UCSD-AML1 (cell line): ENCODE measurements at regions not wholly inside any gene's neighbourhood (a gene's known extent, or its start where the extent isn't known, plus 50 kb on each side); places are given as distances from the start of the nearest gene placed in this dataset.

Experiments
- DNase-seq: peaks from one replicate; lab custom pipeline; 2025; ENCODE audit not compliant: unreplicated experiment; lab: John Stamatoyannopoulos, UW

DNA sequence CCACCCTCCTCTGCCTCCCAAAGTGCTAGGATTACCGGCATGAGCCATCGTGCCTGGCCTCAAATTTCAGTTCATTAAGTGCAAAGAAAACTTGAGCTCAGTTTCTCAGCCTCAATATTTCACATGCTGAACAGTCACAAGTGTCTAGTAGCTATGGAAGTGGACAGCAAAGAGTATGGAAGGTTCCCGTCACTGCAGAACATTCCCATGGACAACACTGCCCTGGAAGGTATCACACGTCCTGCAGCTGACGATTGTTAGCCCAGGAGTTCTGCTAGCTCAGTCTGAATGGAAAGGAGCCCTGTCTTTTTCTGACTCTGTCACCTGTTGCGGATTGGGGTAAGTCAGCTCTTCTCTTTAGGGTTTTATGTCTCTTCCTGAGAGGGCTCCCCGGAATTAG lies 86.2 kb upstream of the PTPRM start:
- DNase-seq, result no peak

DNA sequence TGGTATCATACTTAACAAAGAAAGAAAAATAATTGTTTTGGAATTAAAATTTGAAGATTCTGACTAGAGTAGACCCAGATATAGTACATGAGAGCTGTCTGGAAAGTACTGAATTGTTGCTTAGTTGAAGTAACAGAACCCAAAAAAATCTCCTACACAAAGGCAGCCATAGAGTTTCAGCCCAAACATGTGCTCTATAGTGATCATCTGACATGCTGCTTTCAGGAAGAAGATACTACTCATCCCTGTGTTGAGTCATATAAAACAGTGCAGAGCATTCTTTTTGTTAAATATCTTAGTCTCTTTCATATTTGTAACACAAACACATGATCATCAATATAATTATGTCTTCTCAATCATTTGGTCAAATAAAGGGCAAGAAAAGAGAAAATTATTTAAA lies 84.8 kb upstream of the PTPRM start:
- DNase-seq, result no peak

DNA sequence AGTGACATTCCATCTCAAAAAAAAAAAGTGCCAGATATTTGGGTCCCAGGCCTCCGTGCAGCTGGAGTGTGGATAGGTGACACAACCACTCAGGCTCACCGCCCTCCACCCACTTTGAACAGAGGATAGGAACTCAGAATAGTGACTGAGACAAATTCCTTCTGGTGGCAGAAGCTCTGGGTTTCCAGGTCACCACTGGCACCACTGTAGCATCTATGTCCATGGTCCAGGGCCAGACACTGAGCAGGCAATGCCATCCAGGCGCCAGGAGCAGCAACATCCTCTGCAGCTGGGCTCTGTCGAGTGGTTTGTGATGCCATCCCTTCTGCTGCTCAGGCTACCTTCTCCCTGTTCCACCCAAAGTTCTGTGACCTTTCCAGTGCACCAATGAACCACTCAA lies 81.5 kb upstream of the PTPRM start:
- no peak for DNase-seq

DNA sequence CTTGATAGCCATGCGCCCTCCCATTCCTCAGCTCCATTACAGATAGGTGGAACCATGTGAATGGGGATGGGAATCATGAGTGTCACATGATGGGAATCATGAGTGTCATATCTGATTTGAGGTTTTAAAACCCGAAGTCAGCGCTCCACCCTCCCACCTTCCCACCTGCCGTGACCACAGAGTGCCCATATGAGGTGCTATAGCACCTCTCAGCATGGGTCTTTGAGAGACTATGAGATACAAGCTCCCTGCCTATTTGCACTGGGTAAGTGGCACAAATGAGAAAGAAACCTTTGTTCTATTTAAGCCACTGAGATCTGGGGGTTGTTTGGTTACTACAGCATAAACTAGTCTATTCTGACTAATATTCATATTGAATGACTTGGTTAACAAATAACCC lies 78.5 kb upstream of the PTPRM start:
- DNase-seq, result no peak

DNA sequence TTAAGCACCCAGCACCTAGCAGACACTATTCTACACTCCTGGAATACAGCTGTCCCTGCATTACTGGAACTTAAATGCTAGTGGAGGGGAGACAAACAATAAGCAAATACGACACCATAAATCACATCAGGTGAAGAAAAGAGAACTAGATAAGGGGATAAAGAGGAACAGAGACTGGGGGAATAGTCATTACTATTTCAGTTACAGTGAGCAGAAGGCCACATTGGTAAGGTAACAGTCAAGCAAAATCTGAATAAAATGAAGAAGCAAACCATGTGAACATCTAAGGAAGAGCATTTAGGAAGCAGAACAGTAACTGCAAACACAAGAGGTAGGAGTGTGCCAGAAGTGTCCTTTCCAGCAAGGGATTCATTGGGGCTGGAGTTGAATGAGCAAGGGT lies 77.0 kb upstream of the PTPRM start:
- no peak for DNase-seq

DNA sequence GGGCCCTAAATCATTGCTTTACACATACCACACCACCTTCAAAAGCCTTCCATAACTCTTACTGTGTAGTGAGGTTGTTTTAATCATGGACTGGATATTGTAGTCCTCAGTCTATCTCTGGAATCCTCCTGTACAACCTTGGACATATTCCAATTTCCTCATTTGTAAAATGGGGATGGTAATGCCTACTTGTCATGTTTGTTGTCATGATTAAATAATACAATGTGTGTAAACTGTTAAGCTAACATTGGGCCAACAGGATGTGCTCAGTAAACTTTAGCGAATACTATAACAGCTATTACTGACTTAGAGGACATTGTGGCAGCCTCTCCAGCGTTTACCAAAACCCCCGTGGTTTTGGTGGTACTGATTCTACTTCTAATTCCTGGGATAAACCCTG lies 74.7 kb upstream of the PTPRM start:
- DNase-seq, result no peak

DNA sequence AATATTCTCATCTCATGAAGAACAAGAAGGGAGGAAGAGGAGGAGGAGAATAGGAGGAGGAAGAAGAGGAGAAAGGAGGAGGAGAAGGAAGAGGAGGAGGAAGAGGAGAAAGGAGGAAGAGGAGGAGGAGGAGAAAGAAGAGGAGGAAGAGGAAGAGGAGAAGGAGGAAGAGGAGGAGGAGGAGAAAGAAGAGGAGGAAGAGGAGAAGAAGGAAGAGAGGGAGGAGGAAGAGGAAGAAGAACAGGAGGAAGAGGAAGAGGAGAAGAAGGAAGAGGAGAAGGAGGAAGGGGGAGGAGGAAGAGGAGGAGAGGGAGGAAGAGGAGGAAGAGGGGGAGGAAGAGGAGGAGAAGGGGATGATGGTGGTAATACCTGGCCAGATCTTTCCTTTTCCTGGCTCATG lies 70.0 kb upstream of the PTPRM start:
- DNase-seq, result no peak

DNA sequence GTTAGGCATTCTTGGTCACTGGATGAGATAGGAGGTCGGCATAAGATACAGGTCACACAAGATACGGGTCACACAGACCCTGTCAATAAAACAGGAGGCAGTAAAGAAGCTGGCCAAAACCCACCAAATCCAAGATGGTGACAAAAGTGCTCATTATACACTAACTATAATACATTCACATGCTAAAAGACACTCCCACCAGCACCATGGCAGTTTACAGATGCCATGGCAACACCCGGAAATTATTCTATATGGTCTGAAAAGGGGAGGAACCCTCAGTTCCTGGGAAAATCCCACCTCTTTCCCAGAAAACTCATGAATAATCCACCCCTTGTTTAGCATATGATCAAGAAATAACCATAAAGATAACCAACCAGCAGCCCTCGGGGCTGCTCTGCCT lies 56.0 kb upstream of the PTPRM start:
- DNase-seq, result no peak

DNA sequence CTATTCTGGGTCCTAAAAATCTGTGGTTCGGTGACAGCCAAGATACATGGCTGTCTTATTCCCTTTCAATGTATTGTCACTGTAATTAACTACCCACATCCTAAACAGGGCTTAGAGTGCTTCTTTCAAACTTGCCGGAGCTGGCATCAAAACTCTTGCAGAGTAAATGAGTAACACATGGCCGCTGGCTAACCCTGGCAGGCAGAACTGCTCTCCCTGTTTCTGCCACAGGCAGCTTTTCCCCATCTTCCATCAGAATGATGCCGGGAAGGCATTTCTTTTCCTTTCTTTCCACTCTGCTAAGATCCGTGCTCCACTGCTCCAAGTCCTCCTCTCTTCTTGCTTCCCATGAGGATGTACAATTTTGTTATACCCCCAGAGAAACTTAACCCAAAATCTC lies 54.8 kb upstream of the PTPRM start:
- DNase-seq, result no peak

DNA sequence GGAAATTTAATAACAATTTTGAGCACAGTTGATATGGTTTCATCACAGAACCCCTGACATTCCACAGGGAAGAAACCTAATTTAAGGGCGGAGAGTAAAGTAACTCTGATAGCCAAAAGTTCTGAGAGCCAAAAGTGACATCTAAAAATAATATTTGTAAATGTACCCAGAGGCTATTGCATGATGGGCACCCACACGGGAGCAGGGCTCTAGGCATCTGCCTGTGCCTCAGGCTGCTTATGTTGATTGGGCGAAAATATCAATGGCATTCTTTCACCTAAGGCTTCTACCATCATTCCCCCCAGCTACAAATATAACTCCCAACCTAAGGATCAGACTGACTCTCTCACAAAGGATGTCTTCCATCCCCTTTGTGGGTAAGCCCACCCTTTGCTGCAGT lies 54.1 kb upstream of the PTPRM start:
- DNase-seq, result no peak

DNA sequence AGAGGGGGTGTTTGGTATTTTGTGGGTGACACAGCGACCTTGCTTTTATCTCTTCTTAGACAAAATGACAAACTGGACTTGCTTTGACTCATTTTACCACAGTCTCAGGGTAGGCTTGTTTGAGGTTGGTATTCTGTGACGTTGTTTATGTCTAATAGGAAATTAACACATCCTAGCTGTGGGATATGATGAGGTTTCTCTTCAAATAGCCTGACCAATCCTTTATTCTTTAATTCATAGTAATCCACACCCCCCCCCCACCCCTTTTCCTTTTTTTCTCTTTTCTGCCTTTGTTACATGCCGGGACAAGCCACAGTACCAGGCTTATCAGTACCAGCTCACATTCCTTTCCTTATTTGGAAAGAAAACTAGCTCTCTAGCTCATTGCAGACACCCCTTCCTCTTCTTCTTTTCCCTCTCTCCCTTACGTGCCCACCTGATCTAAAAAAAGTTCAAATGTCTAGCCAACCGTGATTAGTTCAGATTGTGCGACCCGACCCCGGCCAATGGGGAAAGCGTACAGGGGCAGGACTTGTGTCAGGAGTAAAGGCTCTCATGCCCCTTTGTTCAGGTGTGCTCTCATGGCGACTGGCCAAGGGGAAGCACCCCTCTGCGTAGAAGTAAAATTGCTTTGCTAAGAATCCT lies 52.2 kb upstream of the PTPRM start:
- DNase-seq, result no peak

DNA sequence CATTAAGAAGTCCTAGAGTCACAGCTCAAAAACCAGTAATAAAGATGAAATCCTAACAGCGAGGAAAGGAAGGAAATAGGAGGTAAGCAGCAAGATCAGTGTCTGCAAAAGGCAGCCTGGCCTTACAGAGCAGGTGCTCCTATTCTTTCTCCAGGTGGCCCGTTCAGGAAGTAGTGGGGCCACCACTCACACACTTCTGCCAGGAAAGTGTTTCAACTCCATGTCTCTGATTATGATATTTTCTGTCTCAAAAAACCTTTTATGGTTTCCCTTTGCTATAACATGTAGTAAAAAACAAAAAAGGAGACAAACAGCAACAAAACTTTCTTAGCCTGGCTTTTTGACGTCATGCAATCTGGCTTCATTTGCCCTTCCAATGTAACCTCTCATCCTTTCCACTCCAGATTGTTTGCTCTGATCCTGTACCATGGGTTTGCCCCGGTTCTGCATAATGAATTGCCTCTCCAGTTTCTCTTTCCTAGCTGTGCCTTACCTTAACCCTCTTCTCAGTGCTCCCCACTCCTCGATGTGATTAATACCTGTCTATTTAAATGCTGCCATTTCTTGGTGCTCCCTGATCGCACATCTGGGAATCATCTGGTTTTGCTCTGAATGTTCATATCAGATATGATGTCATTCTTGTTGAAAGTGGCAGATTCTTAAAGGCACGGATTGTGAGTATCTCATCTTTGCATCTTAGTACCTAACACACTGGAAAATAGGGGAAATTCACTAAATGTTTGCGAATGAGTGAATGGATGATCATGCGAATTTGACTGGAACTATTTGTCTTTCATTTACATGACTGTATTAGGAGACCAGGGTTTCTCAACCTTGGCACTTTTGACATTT lies 50.6 kb upstream of the PTPRM start:
- no peak for DNase-seq
